Activated T-cell treated with anti-CD3 and anti-CD28 coated beads for 1 hour (primary cell): ENCODE measurements at regions not wholly inside any gene's neighbourhood (a gene's known extent, or its start where the extent isn't known, plus 50 kb on each side); places are given as distances from the start of the nearest gene placed in this dataset.
"Not testable (repeated sequence)": the region's sequence is repeated elsewhere in the genome, so short reads cannot be mapped to it uniquely, and the experiment has no call there.

ENCODE experiments used
- DNase-seq: peaks from one replicate; pipeline ENCODE4 v3.0.0-alpha.2; 2020; ENCODE audit warnings: low read depth

GRCh38 chr11:57871231-57871630 is 109.6 kb downstream of the CTNND1 start:
- no peak for DNase-seq

- no peak for DNase-seq
Observed at GRCh38 chr11:57873196-57873911, 111.8 kb downstream of the CTNND1 start.

GRCh38 chr11:57874981-57875380 is 113.4 kb downstream of the CTNND1 start:
- no peak for DNase-seq

GRCh38 chr11:57881647-57882046 is 120.0 kb downstream of the CTNND1 start:
- DNase-seq: no peak

- DNase-seq: no peak
Observed at GRCh38 chr11:57883630-57884029, 122.0 kb downstream of the CTNND1 start.

- no peak for DNase-seq
Observed at GRCh38 chr11:57885298-57886050, 123.9 kb downstream of the CTNND1 start.

GRCh38 chr11:57888386-57888785 is 126.8 kb downstream of the CTNND1 start:
- DNase-seq: no peak

- no peak for DNase-seq
Observed at GRCh38 chr11:57890521-57890920, 128.9 kb downstream of the CTNND1 start.

- not testable (repeated sequence) for DNase-seq
Observed at GRCh38 chr11:57893200-57893599, 130.5 kb upstream of the OR9Q1 start.

GRCh38 chr11:57896361-57897145 is 127.1 kb upstream of the OR9Q1 start:
- DNase-seq: no peak

GRCh38 chr11:57899378-57899777 is 124.3 kb upstream of the OR9Q1 start:
- DNase-seq: no peak

GRCh38 chr11:57900320-57900719 is 123.4 kb upstream of the OR9Q1 start:
- no peak for DNase-seq

- DNase-seq: no peak
Observed at GRCh38 chr11:57901278-57901677, 122.4 kb upstream of the OR9Q1 start.

GRCh38 chr11:57901756-57902155 is 121.9 kb upstream of the OR9Q1 start:
- no peak for DNase-seq

- DNase-seq: no peak
Observed at GRCh38 chr11:57903011-57903410, 120.7 kb upstream of the OR9Q1 start.

- peak; percentile 4 for DNase-seq
Observed at GRCh38 chr11:57903441-57904123, 120.1 kb upstream of the OR9Q1 start.

- DNase-seq: no peak
Observed at GRCh38 chr11:57904376-57904775, 119.3 kb upstream of the OR9Q1 start.

- no peak for DNase-seq
Observed at GRCh38 chr11:57905439-57905838, 118.2 kb upstream of the OR9Q1 start.

- not testable (repeated sequence) for DNase-seq
Observed at GRCh38 chr11:57908399-57908798, 115.3 kb upstream of the OR9Q1 start.

- DNase-seq: not testable (repeated sequence)
Observed at GRCh38 chr11:57911522-57911921, 112.2 kb upstream of the OR9Q1 start.

GRCh38 chr11:57913715-57914704 is 109.7 kb upstream of the OR9Q1 start:
- no peak for DNase-seq
